Right ventricle myocardium inferior (tissue), 1 donor: ENCODE measurements at regions not wholly inside any gene's neighbourhood (a gene's known extent, or its start where the extent isn't known, plus 50 kb on each side); places are given as distances from the start of the nearest gene placed in this dataset.
"Not testable (repeated sequence)": the region's sequence is repeated elsewhere in the genome, so short reads cannot be mapped to it uniquely, and the experiment has no call there.

ENCODE experiments used
- ATAC-seq: fragments of 200-7000 bp; cut with Tn5 transposase; one replicate; pipeline ENCODE4 v1.9.1; 2020; ENCODE audit warnings: mild to moderate bottlenecking, moderate library complexity
- DNase-seq: peaks from one replicate; pipeline ENCODE4 v3.0.0; 2021; ENCODE audit errors: missing footprints
- intact Hi-C: fragments of 100-400 bp; cut with DNase I; formaldehyde crosslinking; loops from one replicate; pipeline ENCODE4 v1.11.0; 2022
- donor health status: DM: no; HTN: yes; CAD: no; lungs with severe emphysema.

DNA sequence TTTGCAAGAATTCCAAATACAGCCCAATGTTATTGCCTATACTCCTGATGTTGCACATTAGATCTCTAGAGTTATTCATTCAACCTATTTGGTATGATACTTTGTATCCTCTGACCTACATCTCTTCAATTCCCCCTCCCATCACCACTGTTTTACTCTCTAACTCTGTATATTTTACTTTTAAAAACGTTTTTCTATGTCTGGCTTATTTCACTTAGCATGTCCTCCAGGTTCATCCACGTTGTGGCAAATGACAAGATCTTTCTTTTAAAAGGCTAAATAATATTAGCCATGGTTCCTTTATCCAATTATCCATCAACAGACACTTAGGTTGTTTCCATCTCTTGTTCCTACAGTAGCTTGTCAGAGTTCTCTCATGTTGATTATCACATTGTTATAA lies 207.1 kb upstream of the PTGFR start:
- intact Hi-C loops: no loop called here
- no peak for ATAC-seq
- no peak for DNase-seq

DNA sequence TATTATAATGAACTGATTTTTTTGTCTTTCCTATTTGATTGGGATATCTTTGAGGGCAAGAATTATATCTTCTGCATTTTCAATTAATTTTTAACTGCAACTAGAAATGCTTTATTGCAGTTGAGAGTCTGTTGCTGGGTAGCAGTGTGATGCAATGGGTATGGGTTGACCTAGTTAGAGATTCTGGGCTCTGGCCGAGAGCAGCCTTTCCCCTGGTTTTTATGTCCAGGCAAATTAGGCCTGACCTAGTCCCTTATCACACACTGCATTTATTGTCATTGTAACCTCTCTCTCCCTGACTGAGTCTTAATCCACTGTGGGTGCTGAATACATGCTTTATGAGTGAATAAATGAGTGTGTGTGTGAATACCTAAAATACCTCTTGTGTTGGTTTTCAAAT lies 206.4 kb upstream of the PTGFR start:
- intact Hi-C loops: no loop called here
- DNase-seq (no peak), ATAC-seq (peak; percentile 89)

DNA sequence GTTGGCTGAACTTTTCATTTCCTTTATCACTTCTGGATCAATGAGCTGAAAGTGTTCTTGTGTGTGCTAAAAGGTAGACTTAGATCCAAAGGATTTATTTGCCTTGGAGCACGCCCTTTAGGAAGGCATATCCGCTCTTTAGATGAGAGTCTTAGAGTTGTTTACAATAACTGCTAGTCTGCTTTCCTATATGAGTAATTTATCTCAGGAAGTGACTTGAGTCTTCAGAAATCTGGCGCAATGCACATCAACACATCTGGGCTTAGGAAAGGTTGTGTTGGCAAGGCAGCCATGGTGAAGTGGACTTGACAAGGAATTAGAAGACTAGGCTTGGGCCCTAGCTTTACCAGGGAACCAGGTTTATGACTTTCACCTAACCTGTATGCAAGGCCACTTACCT lies 204.1 kb upstream of the PTGFR start:
- ATAC-seq (no peak), DNase-seq (no peak)
- intact Hi-C loops: no loop called here

DNA sequence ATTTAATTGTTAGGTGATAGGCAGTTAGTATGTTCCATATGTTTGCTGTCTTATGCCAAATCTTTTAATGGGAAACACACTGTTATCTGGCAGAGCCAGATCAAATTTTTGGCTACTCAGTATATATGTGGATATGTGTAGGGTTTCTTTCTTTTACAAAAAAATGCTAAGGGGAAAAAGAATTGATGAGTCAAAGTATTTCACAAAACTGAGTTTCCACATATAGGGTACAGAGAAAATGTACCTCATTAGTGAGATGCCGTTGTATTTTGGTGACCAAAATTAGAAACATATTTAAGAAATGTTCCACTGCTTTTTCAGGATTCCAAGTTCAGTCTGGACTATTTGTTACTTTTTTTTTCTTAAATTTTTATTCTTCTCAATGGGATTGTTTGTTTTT lies 201.2 kb upstream of the PTGFR start:
- ATAC-seq (no peak), DNase-seq (no peak)
- intact Hi-C loops: no loop called here

DNA sequence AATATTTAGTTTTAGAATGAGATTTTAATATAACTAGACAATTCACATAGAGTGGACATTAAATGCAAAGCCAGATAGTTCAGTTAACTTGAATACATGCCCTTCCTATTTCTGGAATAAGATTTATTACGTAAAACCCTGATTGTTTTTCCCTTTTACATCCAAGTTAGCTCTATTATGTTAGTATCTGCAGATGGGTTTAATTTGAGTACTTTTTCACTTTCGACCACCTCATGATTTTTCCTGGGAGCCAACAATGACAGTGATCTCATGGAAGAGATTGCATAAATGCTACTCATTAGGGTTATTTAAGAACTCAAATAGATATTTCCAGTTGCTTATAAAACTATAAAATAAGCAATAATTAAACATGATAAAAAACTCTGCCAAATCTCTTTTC lies 199.4 kb upstream of the PTGFR start:
- intact Hi-C loops: no loop called here
- ATAC-seq (peak; percentile 46), DNase-seq (no peak)

DNA sequence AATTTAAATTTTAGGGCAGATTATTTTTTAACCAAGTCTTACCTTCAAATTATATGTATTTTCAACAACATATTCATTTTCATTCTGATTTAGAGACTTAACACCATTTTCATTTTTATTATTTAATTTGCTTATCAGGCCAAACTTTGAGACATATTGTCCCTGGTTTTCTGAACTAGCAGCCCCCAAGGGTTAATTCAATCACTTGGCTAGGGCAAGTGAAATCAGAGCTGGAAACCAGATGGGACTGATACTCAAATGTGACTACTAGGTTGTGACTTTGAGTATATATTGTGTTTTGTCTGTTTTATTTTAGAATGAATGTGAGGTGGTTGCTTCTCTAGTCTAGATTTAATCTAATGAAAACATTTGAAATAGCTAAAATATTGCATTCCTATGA lies 198.9 kb upstream of the PTGFR start:
- ATAC-seq (no peak), DNase-seq (no peak)
- intact Hi-C loops: no loop called here

DNA sequence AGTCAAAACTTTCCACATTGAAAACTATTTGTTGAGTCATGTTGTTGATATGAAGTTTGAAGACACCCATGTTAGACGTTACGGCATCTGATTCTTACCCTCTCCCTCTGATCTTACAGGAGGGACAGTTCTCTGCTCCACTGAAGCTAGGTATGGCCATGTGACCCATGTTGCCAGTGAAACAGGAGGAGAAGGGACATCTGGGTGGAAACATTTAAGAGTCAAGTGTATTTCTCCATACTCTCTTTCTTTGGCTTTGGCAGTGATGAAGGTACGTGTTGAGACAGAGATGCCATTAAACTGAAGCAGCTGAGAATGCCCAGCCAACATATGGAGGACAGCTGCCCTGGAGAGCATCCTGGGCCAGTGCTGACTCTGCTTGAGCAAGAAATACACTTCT lies 198.4 kb upstream of the PTGFR start:
- intact Hi-C loops: no loop called here
- ATAC-seq (peak; percentile 31), DNase-seq (no peak)

DNA sequence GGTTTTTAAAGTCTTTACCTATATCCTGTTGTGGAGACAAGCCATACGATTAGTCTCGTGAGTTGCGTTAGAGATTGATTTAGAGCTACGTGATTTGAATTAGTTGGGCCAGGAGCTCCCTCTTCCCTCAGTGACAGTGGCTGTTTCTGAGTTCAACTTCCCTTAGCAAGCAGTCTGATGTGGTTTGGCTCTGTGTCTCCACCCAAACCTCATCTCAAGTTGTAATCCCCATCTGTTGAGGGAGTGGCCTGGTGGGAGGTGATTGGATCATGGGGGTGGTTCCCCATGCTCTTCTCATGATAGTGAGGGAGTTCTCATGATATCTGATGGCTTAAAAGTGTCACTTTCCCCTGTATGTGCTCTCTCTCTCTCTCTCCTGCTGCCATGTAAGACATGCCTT lies 192.9 kb upstream of the PTGFR start:
- intact Hi-C loops: no loop called here
- no peak for ATAC-seq
- DNase-seq: no peak

DNA sequence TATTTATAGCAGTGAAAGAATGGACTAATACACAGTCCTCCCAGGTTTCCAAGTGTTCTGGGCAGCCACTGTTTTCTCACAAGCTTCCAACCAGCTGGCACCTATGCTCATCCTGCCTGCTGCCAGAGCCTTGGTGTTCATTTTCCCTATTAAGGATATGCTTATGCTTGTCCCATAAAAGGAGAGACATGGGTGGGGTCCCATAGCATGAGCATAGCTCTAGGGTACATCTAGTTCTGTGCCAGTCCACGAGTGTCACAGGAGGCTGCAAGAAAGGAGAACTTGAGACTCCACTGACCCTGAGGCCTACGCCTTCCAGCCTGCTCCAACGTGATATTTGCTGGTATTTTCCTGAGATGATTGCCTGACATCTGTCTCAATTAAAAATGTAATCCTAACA lies 192.4 kb upstream of the PTGFR start:
- DNase-seq (no peak), ATAC-seq (no peak)
- intact Hi-C loops: no loop called here

DNA sequence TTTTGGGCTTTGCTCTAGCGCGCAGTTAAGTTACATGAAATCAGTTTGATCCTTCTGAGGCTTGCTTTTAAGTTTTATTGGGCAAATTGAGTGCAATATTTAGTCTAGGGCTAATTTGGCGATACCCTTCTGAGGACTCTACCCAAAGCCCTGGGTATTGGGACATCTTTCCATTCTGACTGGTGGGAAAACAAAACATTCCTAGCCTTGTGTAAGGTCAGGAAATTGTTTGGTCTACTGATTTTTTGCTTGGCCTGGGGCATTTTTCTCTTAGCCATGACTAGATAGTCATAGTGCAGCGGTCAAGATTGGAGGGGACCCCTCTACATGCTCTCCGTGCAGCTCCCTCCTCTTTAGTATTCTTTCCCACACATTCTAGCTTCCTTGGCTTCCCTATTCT lies 189.6 kb upstream of the PTGFR start:
- ATAC-seq (no peak), DNase-seq (no peak)
- intact Hi-C loops: no loop called here

DNA sequence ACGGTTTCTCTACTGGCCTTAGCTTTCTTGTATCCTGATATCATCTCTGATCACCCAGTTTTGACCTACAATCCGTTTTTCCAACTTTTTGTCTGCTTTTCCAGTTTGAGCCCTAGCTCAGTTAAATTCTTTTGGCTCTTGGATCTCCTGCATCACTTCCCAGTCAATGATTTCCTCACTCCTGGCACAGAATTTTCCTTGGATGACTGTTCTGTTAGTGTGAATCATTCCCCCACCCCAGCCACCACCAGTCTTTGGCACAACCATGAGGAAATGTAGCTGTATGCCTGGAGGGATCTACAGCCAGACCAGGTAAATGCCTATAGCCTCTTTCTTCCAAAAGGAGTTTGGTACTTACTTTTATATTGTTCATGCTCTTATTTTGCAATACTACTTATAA lies 187.2 kb upstream of the PTGFR start:
- intact Hi-C loops: no loop called here
- peak; percentile 85 for ATAC-seq
- no peak for DNase-seq

DNA sequence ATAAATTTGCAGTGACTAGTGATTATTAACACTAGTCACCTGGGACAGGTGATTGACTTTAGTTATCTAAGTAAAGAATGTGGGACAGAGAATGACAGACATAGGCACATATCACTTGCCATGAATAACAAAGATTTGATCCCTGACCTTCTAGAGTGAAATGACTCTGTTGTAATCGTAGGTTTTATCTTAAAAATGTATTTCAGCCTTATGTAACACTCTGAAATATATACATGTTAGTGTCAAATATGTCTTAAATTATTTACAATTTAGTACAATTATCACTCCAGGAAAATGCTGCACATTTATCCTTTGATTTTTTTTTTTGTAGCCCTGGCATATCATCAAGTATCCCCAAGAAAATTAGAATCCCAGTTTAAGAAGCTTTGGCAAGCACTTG lies 186.4 kb upstream of the PTGFR start:
- intact Hi-C loops: no loop called here
- ATAC-seq (no peak), DNase-seq (no peak)

DNA sequence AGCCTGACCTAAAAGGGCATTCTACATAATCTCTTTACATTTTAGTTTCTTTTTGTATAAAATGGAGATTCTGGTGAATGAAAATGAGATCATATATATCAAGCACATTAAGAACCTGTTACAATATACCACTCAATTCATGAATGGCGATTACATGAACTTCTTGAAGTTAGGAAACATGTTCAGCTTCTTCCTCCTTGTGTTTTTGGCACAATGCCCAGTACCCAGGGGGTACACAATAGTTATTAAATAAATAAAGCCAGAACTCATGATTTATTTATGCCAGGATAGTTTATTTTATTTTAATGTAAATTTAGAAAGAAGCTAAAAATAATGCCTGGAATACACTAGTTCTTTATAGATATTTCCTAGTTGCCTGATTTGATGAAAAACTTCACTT lies 186.0 kb upstream of the PTGFR start:
- DNase-seq: no peak
- intact Hi-C loops: no loop called here
- no peak for ATAC-seq

DNA sequence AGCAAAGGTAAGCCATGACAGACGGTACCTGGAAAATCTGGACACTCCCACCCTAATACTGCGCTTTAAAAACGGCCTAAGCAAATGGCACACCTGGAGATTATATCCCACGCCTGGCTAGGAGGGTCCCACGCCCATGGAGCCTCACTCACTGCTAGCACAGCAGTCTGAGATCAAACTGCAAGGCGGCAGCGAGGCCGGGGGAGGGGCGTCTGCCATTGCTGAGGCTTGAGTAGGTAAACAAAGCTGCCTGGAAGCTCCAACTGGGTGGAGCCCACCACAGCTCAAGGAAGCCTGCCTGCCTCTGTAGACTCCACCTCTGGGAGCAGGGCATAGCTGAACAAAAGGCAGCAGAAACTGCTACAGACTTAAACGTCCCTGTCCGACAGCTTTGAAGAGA lies 180.5 kb upstream of the PTGFR start:
- peak; percentile 59 for DNase-seq
- ATAC-seq, intact Hi-C loops: not testable (repeated sequence)

DNA sequence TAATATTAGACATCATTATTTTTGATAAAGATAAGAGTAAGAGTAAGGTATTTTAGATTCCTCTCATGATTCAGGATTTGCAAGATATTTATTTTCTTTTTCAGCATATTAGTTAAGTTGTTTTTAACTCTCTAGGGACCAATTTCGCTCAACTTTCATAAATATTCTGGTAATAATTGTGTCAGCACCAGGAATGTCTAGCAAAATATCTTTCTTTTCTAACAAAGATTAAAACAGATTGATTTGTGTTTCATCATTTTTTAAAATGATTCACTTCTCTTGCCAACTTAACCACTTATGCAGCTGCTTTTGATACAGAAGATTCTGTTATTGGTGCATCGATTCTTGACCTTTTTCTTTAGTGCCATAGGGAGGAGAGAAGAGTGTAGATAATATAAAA lies 172.8 kb upstream of the PTGFR start:
- intact Hi-C loops: no loop called here
- no peak for DNase-seq
- ATAC-seq: no peak

DNA sequence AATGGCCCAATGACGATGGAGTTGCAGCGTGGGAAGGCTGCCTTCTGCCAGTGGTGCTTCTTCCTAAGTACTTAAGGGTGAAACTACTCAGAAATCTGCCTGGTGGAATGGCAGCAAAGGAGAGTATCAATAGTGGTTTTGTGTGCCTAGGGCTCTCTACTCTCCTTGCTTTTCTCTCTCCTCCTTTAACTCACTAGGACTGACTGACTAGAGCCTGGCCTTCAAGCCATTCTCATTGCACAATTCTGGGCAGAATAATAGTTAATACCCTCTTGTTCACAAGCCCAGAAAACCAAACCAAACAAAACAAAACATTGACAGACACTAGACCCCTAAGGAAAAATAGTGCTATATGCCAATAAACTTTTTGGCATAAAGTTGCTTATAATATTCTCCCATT lies 171.2 kb upstream of the PTGFR start:
- DNase-seq (no peak), ATAC-seq (no peak)
- intact Hi-C loops: no loop called here

DNA sequence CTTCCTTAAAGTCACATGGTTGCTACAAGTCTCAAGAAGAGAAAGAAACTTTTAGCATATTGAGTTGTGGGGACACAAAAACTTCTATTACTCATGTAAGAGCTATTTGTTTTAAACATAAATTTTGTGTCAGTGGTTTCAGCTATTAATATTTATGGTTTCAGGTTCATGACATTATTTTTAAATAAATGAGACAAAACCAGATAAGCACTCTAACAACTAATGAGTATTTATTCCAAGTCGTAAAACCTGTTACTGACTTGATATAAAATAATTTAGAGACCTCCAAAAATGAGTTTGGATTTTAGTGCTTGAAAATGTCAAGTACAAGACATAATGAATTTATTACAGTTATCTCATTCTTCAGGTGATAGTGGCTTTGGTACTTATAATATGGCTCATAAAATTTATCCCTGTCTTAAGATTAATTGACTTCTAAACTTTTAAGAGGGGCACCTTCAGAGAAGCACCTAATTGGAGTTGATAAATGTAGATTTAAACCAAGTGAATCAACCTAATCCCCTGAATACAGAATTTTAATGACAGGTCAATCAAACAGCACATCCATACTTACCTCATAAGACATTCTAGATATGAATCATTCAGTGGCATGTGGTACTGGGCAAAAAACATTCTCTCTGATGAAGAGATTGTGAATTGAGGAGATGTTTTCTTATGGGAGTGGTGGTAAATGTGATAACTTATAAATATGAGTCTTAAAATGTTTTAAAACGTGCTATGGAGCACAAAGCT lies 167.7 kb upstream of the PTGFR start:
- intact Hi-C loops: no loop called here
- no peak for DNase-seq
- ATAC-seq: no peak

DNA sequence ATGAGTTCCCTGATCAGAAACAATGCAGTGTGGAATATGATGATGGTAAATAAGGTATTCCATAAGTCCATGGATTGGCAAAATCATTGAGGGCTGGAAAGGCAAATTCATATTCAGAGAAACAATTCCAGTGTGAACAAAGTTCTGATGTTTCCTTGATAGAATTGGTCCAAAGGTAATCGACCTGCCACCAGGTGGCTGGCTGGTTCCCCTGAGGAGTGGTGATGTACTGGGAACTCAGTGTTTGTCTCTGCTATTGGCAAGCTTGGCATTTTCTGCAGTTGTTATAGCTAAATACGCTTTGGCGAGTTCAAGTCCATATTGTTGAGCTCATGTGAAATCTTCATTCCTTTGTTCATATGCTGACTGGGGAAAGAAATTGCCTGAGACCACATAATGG lies 165.5 kb upstream of the PTGFR start:
- intact Hi-C loops: no loop called here
- ATAC-seq: no peak
- DNase-seq: no peak

DNA sequence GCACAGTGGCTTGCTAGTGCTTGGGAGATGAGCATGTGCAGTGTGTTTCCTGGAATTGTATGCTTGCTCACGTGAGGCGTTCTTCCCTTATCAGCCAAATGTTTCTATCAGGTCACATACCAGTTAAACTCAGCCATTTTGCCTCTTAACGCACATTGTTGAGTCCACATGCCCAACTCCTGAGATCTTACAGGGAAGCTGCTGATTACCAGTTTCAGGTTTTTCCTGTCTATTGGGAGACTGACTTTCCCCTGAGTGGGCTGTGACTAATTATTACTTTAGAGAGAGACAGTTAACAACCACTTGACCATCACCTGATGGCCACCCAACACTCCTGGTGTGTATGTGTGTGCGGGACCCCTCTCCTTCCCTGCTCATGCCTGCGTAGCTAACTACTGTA lies 161.3 kb upstream of the PTGFR start:
- ATAC-seq (no peak), DNase-seq (no peak)
- intact Hi-C loops: no loop called here

DNA sequence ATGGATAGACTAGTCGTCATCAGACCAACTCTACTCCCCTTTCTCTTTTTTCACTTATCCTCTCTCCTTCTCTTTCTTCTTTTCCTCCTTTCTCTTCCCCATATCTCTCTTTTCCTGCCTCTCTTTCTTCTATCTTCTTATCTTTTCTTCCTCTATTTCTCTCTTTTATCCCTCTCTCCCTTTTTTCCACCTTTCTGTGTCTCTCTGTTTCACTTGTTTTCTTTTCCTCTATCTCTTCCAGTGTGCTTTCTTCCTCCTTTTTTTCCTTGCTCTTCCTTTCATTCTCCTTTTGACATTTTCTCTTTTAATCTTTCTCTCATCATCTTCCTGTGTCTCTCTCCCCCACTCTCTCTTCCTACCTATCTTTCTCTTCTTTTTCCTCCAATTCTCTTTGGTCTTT lies 159.0 kb upstream of the PTGFR start:
- no peak for ATAC-seq
- intact Hi-C loops: no loop called here
- no peak for DNase-seq

DNA sequence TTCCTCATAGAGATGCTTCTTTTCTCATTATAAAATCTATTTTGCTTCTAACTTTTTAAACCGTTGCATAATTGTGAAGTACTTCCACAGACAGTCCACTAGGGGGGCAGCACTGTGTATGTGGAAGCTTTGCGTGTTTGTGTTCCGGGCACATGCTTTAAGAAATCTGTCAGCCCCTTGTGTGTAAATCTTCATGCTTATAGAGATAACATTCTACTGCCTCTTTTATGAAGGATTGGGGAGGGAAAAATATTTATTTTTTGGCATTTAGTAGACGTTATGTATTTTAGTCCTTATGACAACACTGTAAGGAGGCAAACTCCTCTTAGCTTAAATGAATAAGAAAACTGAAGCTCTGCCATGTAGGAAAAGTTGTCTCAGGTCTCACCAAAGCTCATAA lies 157.3 kb upstream of the PTGFR start:
- intact Hi-C loops: no loop called here
- ATAC-seq (peak; percentile 62), DNase-seq (no peak)
